ENCODE measurements at regions not wholly inside any gene's neighbourhood (a gene's known extent, or its start where the extent isn't known, plus 50 kb on each side); places are given as distances from the start of the nearest gene placed in this dataset.

DNA sequence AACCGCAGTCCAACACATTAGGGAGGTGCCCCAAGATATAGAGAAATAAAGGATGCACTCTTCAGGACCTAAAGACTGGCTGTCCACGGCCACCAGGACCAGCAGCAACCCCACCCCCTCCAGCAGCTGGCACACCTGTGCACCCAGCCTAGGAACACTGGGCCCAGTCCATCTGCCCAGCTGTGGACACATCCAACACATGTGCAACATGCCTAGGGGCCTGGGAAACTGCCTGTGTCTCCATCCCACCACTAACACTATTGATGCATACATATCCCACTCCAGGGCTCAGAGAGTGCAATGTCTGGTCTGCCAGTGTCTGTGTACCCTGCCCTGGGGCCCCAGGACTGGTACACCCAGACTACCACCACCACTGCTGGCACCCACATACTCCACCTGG lies 1781.3 kb downstream of the MAT2B start:
- DNase-seq, result no peak
- in situ Hi-C loops (cut with MboI), result no loop called here
- no peaks in the 10 kb centered on the region for H3K4me1 ChIP-seq (ENCODE audit: insufficient read depth)
- H3K9me3 ChIP-seq (ENCODE audit: low read depth), result no peaks in the 10 kb centered on the region
- no peaks in the 10 kb centered on the region for H3F3A ChIP-seq (ENCODE audit: insufficient read depth)
- H3K4me3 ChIP-seq, result no peak overlapping the region
- 12 to 23% methylated on average over 2 of the region's 2 CpGs for WGBS, 2 experiments (ENCODE audit: low coverage in 1 of 2, low lambda C conversion rate in 2 of 2, missing lambda C conversion rate in 2 of 2)
- TF ChIP-seq EZH2 (IDR thresholded peaks at IDR 0.05; ENCODE audit: insufficient read depth, poor library complexity, severe bottlenecking), result no peak
- TF ChIP-seq EZH2phosphoT487 (IDR thresholded peaks at IDR 0.05; ENCODE audit: insufficient read depth, low read depth), result no peak
- H3K4me2 ChIP-seq (ENCODE audit: unreplicated experiment), result no peak overlapping the region
- H3K79me2 ChIP-seq (ENCODE audit: insufficient read depth), result no peaks in the 10 kb centered on the region
- no peaks in the 10 kb centered on the region for H3K27me3 ChIP-seq (replicated peaks; ENCODE audit: insufficient read depth)
- H3K36me3 ChIP-seq (ENCODE audit: low read depth), result no peaks in the 10 kb centered on the region
- no peak overlapping the region for H3K27ac ChIP-seq
- no peak overlapping the region for H3K9ac ChIP-seq
- H3K9me2 ChIP-seq (ENCODE audit: insufficient read depth), result no peaks in the 10 kb centered on the region
- no peak overlapping the region for H2AFZ ChIP-seq
- no peaks in the 10 kb centered on the region for H4K20me1 ChIP-seq (ENCODE audit: insufficient read depth)

GRCh38 chr5:165290535-165290934 lies 1785.1 kb downstream of the MAT2B start:
- H3K4me3 ChIP-seq, result no peak overlapping the region
- H3K79me2 ChIP-seq (ENCODE audit: insufficient read depth), result no peaks in the 10 kb centered on the region
- H4K20me1 ChIP-seq (ENCODE audit: insufficient read depth), result no peaks in the 10 kb centered on the region
- WGBS, 2 experiments (ENCODE audit: low coverage in 1 of 2, low lambda C conversion rate in 2 of 2, missing lambda C conversion rate in 2 of 2), result 1 to 2% methylated on average over 2 of the region's 2 CpGs
- no peaks in the 10 kb centered on the region for H3F3A ChIP-seq (ENCODE audit: insufficient read depth)
- in situ Hi-C loops (cut with MboI), result no loop called here
- no peak for TF ChIP-seq EZH2phosphoT487 (IDR thresholded peaks at IDR 0.05; ENCODE audit: insufficient read depth, low read depth)
- TF ChIP-seq EZH2 (IDR thresholded peaks at IDR 0.05; ENCODE audit: insufficient read depth, poor library complexity, severe bottlenecking), result no peak
- no peaks in the 10 kb centered on the region for H3K9me2 ChIP-seq (ENCODE audit: insufficient read depth)
- no peaks in the 10 kb centered on the region for H3K9me3 ChIP-seq (ENCODE audit: low read depth)
- no peaks in the 10 kb centered on the region for H3K36me3 ChIP-seq (ENCODE audit: low read depth)
- DNase-seq, result no peak
- no peak overlapping the region for H3K4me2 ChIP-seq (ENCODE audit: unreplicated experiment)
- H2AFZ ChIP-seq, result no peak overlapping the region
- H3K27me3 ChIP-seq (replicated peaks; ENCODE audit: insufficient read depth), result no peaks in the 10 kb centered on the region
- no peak overlapping the region for H3K9ac ChIP-seq
- no peak overlapping the region for H3K27ac ChIP-seq
- no peaks in the 10 kb centered on the region for H3K4me1 ChIP-seq (ENCODE audit: insufficient read depth)

GRCh38 chr5:165296401-165297130 lies 1791.1 kb downstream of the MAT2B start:
- H3K9me3 ChIP-seq (ENCODE audit: low read depth), result no peaks in the 10 kb centered on the region
- H3K27me3 ChIP-seq (replicated peaks; ENCODE audit: insufficient read depth), result no peaks in the 10 kb centered on the region
- H3K4me2 ChIP-seq (ENCODE audit: unreplicated experiment), result no peak overlapping the region
- no peak overlapping the region for H3K4me3 ChIP-seq
- no peaks in the 10 kb centered on the region for H3K79me2 ChIP-seq (ENCODE audit: insufficient read depth)
- H3K4me1 ChIP-seq (ENCODE audit: insufficient read depth), result no peaks in the 10 kb centered on the region
- H3F3A ChIP-seq (ENCODE audit: insufficient read depth), result no peaks in the 10 kb centered on the region
- no peaks in the 10 kb centered on the region for H4K20me1 ChIP-seq (ENCODE audit: insufficient read depth)
- H2AFZ ChIP-seq, result no peak overlapping the region
- H3K9me2 ChIP-seq (ENCODE audit: insufficient read depth), result no peaks in the 10 kb centered on the region
- in situ Hi-C loops (cut with MboI), result no loop called here
- no peaks in the 10 kb centered on the region for H3K36me3 ChIP-seq (ENCODE audit: low read depth)
- 33 to 43% methylated on average over 6 of the region's 6 CpGs for WGBS, 2 experiments (ENCODE audit: low coverage in 1 of 2, low lambda C conversion rate in 2 of 2, missing lambda C conversion rate in 2 of 2)
- TF ChIP-seq EZH2phosphoT487 (IDR thresholded peaks at IDR 0.05; ENCODE audit: insufficient read depth, low read depth), result no peak
- TF ChIP-seq EZH2 (IDR thresholded peaks at IDR 0.05; ENCODE audit: insufficient read depth, poor library complexity, severe bottlenecking), result no peak
- no peak for DNase-seq
- no peak overlapping the region for H3K9ac ChIP-seq
- no peak overlapping the region for H3K27ac ChIP-seq

- Histone ChIP-seq H3K27me3 (replicated peaks; ENCODE audit: insufficient read depth) (no peaks in the 10 kb centered on the region), H3F3A (ENCODE audit: insufficient read depth) (no peaks in the 10 kb centered on the region), H3K36me3 (ENCODE audit: low read depth) (no peaks in the 10 kb centered on the region), H3K79me2 (ENCODE audit: insufficient read depth) (no peaks in the 10 kb centered on the region), H3K9me3 (ENCODE audit: low read depth) (no peaks in the 10 kb centered on the region), H3K4me1 (ENCODE audit: insufficient read depth) (no peaks in the 10 kb centered on the region), H2AFZ (no peak overlapping the region), H3K9me2 (ENCODE audit: insufficient read depth) (no peaks in the 10 kb centered on the region), H3K27ac (no peak overlapping the region), H3K4me3 (no peak overlapping the region), H3K9ac (no peak overlapping the region), H3K4me2 (ENCODE audit: unreplicated experiment) (no peak overlapping the region), H4K20me1 (ENCODE audit: insufficient read depth) (no peaks in the 10 kb centered on the region)
- TF ChIP-seq EZH2 (IDR thresholded peaks at IDR 0.05; ENCODE audit: insufficient read depth, poor library complexity, severe bottlenecking) (no peak), EZH2phosphoT487 (IDR thresholded peaks at IDR 0.05; ENCODE audit: insufficient read depth, low read depth) (no peak)
- 12 to 15% methylated on average over 6 of the region's 6 CpGs for WGBS, 2 experiments (ENCODE audit: low coverage in 1 of 2, low lambda C conversion rate in 2 of 2, missing lambda C conversion rate in 2 of 2)
- no peak for DNase-seq
- in situ Hi-C loops (cut with MboI), result no loop called here
Observed at GRCh38 chr5:165304193-165304827, 1798.9 kb downstream of the MAT2B start.
